ENCODE measurements at regions not wholly inside any gene's neighbourhood (a gene's known extent, or its start where the extent isn't known, plus 50 kb on each side); places are given as distances from the start of the nearest gene placed in this dataset.

DNA sequence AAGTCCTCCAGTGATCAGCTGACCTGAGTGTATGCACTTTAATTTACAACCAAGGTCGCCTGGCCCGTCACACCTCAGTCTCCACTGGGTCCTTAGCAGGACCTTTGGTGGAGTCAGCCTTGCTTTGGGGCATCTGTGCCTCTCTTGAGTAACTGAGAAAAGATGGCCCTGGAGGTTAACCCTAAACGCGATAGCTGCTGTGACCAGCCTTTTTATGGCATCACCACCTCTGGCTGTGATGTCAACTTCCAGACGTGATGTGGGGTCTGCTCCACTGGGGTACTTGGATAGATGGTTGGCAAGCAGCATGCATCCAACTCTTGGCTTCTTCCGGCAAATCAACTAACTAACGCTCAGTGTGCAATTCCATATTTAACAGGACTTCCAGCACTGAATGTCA, 122.8 kb upstream of the RTL1 start:
- no peak for DNase-seq (ENCODE audit: low spot score)

DNA sequence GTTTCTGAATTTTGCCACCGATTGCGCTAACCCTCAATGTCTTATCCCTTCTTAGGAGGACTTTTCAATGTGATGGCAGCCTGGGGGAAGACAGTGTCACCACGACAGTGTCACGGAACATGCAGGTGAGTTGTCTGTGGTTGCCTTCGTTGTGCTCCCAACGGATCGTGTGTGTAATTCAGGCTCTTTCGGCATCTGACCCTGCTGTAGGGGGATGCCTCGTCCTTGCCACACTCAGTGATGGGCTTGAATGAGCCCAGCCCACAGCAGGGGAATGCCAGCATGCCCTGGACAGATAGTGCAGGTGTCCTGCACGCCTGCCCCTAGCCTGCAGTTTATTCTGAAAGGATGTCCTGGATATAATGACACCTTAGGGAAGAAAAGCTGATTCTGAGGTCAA, 123.8 kb upstream of the RTL1 start:
- DNase-seq (ENCODE audit: low spot score) = no peak

DNA sequence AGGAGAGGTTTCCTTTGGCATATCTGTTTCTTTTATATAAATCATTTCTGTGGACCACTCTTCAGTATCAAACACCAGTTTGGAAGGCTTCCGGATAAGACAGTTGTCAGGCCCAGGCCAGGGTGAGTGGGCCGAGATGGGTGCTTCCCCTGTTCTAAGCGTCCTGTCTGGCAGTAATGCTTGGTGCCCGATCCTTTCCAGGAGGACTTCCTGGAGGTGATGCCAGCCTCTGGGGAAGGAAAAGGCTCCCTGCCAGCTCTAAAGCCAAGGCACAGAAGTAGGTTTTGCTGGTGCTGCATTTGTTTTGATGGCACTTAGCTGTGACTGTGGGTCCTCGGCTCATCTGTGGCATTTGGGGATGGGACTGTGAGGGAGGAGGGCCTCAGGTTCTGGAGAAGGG, 124.4 kb upstream of the RTL1 start:
- no peak for DNase-seq (ENCODE audit: low spot score)

DNA sequence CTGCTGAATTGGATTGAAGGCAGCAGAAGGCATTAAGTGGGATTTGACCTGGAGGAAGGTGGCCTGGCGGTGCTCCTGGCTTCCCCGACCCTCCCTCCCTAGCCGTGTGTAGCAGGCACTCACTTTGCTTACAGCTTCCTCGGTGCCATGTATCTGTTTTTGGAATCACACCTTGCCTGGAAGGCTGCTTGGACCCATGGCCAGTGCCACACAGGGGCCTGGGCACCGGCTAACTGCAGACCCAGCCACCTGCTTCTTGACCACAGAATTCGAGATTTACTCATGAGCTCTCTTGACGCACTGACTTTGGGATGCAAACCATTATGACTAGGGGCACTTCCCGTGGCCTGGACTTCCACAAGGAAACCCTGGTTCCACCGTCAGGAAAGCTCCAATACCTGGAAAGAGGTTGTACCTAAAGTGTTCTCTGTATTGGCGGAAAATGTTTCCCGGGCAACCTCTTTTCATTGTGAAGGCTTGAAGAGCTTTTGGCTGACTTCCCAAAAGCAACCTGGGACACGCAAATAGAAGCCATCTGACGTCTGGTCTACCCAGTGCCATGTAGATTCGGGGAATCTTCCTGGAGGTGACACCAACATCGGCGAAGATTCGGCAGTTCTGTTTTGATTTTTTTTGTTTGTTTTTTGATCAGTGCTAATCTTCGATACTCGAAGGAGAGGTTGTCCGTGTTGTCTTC, 125.6 kb upstream of the RTL1 start:
- DNase-seq (ENCODE audit: low spot score) = no peak

GRCh38 chr14:101029668-101030290, 126.3 kb upstream of the RTL1 start:
- no peak for DNase-seq (ENCODE audit: low spot score)

DNA sequence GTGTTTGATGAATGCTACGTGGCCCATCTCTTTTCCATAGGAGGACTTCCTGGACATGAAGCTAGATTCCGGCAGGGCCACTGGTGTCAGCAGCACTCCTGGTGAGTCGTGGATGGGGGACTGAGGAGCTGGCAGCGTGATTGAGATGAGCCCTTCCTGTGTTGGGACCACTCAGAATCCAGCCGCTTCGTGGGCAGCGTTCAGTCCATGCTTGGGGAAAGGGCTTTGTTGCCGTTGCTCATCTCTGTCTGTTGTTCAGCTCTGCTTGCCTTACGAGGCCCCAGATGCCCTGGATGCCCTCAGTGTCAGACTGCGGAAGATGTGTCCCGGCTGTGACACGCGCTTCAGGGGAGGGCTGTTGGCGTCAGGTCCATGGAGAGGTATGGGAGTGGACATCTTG, 127.1 kb upstream of the RTL1 start:
- DNase-seq (ENCODE audit: low spot score) = no peak

- no peak for DNase-seq (ENCODE audit: low spot score)
Measured at GRCh38 chr14:101031186-101031585, 127.7 kb upstream of the RTL1 start.

GRCh38 chr14:101031721-101032120, 128.2 kb upstream of the RTL1 start:
- DNase-seq (ENCODE audit: low spot score) = no peak

DNA sequence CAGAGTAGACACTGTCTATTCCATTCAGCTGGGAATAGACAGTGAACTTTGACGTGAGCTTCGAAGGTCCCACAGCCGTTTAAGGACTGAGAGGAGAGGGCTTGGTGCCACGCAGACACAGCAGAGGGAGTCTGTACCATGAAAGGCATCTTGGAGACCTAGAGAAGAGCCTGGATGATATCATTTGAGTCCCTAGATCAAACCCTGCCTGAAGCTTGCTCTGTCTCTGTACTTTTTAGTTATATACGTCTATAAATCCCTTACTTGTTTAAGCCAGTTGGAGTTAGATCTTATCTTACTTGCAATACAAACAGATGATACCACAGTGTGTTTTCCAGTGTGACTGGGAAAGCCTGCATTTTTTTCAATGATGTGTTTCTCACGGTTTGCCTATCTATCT, 128.9 kb upstream of the RTL1 start:
- no peak for DNase-seq (ENCODE audit: low spot score)

- DNase-seq (ENCODE audit: low spot score) = no peak
Measured at GRCh38 chr14:101033006-101033405, 129.5 kb upstream of the RTL1 start.

DNA sequence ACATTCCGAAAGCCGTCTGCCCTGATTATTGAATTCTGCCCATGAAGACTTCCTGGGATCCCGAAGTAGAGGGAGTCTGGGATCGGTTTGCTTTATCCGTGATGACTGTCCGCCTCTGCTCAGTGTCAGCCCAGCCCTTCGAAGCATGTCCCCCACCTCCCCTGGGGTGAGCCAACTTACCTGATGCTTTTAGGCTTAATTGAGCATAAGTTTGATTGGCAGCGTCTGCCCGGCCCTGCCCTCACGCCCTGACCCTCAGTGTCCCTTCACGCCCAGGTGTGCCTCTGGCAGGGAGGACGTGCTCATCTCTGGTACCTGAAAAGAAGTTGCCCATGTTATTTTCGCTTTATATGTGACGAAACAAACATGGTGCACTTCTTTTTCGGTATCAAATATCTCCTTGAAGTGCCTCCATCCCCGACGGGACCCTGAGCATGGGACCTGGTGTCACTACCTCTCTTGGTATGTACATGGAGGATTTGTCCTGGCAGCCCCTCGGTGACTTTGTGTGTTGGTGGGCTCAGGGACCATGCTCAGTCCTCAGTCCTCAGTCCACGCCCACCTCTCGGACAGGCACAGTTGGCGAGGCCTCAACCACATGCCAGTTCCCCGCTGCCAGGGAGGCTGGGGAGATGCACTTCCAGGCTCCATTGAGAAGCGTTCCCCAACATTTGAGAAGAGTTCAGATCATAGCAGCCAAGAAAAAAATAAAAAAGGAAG, 130.1 kb upstream of the RTL1 start:
- DNase-seq (ENCODE audit: low spot score) = no peak

GRCh38 chr14:101034986-101035385, 131.5 kb upstream of the RTL1 start:
- DNase-seq (ENCODE audit: low spot score) = no peak

- DNase-seq (ENCODE audit: low spot score) = no peak
Measured at GRCh38 chr14:101035466-101036225, 132.1 kb upstream of the RTL1 start.

GRCh38 chr14:101037021-101037817, 133.7 kb upstream of the RTL1 start:
- DNase-seq (ENCODE audit: low spot score) = no peak

GRCh38 chr14:101039031-101039754, 135.7 kb upstream of the RTL1 start:
- no peak for DNase-seq (ENCODE audit: low spot score)

- DNase-seq (ENCODE audit: low spot score) = no peak
Measured at GRCh38 chr14:101039755-101040138, 136.2 kb upstream of the RTL1 start.

DNA sequence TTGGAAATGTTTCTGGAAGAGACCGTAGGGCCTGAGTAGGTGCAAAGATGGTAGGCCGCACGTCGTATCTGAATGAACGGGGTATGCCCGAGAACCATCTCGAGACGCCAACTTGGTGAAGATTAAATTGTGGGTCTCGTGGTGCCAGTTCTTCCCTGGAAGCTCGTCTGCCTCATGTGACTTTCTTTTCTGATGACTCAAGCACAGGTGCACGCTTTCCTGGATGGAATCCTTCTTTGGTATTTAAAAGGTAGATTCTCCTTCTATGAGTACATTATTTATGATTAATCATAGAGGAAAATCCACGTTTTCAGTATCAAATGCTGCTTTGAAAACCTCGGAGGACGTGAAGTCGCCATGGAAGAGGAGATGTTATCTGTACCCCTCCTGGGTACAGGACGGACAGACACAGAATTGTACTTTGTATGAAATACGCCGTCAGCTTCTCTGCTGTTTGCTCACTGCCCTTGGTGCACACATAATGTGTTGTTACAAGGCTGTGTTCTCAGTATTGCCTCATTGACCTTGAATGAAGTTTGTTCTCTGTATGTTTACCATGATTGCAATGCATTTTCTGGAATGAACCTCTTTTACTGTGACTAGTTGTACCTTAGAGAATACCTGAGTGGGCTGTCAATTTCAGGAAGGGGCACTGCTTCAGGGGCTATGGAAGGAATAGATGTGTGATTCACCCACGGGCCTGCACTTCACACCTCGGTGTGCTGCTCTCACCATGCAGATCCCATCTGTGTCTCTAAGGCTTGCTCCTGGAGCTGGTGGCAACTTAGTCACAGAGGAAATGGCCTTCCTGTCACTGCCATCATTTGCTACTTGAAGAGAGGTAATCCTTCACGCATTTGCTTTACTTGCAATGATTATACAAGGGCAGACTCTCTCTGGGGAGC, 137.3 kb upstream of the RTL1 start:
- peak; percentile 23 for DNase-seq (ENCODE audit: low spot score)

DNA sequence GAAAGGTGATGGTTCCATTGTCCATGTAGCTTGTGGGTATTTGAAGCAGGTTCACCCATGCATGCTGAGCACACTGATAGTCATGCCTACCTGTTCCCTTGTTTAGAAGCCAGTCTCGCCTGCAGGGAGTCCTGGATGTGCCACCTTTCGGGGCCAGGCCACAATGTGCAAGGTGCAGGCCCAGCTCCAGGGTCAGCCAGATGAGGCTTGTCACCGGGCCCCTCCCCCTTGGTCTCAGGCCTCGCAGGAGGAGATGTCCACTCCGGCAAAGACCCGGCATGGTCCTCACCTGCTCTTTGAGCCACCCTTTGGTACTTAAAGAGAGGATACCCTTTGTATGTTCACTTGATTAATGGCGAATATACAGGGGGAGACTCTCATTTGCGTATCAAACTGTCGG, 140.4 kb upstream of the RTL1 start:
- DNase-seq (ENCODE audit: low spot score) = no peak

DNA sequence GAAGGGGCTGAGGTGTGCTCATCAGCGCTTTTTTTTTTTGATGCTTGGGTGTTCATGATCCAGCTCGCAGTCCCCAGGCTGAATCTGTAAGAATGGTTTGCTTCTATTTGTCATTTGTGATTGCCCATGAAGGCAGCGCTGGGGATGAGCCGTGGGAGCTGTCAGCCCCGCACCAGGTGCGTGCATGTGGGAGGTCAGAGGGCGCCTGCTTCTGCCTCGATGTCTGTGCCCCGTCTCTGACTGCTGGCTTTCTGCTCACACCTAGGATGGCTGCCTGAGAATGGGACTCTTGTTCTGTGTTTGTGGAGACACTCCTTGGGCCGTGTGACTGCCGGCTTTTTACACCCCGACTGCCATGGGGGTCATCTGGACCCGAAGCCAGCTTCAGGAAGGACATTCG, 141.2 kb upstream of the RTL1 start:
- DNase-seq (ENCODE audit: low spot score) = no peak

GRCh38 chr14:101045511-101045910, 142.0 kb upstream of the RTL1 start:
- DNase-seq (ENCODE audit: low spot score) = no peak
